ENCODE measurements at regions not wholly inside any gene's neighbourhood (a gene's known extent, or its start where the extent isn't known, plus 50 kb on each side); places are given as distances from the start of the nearest gene placed in this dataset.

DNA sequence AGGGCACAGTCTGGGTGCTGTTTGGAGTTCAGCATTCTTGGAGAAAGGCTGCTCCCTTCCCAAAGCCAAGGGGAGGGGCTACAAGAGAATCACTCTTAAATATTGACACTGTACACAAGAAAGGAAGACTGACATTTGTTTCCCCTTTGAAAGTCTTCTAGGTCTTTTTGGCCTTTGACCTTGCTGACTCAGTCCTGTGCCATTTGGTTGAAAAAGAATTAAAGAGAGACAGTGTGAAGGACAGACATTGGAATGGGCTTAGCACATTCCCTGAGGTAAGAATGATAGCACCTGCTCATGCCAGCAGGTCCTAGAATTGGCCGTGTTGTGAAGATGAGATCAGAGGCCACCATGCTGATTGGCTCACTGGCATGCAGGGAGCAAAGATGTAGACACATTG is 271.4 kb upstream of the ZNF608 start:
- 88 to 94% methylated on average over 1 of the region's 1 CpG for WGBS, 2 donors
- intact Hi-C loops (cut with DNase I) = no loop called here
- Histone ChIP-seq H3K27ac (no peak overlapping the region), H3K4me3 (no peak overlapping the region), H3K27me3 (no peaks in the 10 kb centered on the region), H3K4me1 (no peaks in the 10 kb centered on the region), H3K36me3 (no peaks in the 10 kb centered on the region), H3K9me3 (no peaks in the 10 kb centered on the region)
- no peak for DNase-seq
- TF ChIP-seq EP300 (IDR thresholded peaks at IDR 0.05) = no peak
- no peak for TF ChIP-seq POLR2A (IDR thresholded peaks at IDR 0.05)
- TF ChIP-seq POLR2AphosphoS5 (IDR thresholded peaks at IDR 0.05) = no peak
- TF ChIP-seq, protein P1, sequence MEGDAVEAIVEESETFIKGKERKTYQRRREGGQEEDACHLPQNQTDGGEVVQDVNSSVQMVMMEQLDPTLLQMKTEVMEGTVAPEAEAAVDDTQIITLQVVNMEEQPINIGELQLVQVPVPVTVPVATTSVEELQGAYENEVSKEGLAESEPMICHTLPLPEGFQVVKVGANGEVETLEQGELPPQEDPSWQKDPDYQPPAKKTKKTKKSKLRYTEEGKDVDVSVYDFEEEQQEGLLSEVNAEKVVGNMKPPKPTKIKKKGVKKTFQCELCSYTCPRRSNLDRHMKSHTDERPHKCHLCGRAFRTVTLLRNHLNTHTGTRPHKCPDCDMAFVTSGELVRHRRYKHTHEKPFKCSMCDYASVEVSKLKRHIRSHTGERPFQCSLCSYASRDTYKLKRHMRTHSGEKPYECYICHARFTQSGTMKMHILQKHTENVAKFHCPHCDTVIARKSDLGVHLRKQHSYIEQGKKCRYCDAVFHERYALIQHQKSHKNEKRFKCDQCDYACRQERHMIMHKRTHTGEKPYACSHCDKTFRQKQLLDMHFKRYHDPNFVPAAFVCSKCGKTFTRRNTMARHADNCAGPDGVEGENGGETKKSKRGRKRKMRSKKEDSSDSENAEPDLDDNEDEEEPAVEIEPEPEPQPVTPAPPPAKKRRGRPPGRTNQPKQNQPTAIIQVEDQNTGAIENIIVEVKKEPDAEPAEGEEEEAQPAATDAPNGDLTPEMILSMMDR (IDR thresholded peaks at IDR 0.05) = no peak

DNA sequence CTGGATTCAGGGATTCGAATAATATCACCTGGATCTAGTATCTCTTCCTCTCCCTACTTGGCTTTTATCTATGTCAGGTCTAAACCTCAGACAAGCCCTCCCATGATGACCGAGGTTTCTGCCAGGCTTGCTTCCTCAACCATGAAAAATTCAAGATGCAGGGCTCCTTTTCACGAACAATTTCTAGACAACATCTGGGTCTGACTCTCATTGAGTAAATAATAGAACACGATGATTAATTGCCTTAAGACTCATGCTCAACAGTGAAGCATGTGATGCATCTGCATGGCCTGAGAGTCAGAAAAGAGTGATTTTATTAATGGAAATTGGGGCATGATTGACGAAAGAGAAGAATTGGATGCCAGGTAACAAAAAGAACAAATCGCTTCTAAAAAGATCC is 277.2 kb upstream of the ZNF608 start:
- Histone ChIP-seq H3K27ac (no peak overlapping the region), H3K4me1 (no peaks in the 10 kb centered on the region), H3K4me3 (no peak overlapping the region), H3K27me3 (no peaks in the 10 kb centered on the region), H3K36me3 (no peaks in the 10 kb centered on the region), H3K9me3 (no peaks in the 10 kb centered on the region)
- DNase-seq = no peak
- intact Hi-C loops (cut with DNase I) = no loop called here
- TF ChIP-seq, protein P1 (IDR thresholded peaks at IDR 0.05) = no peak
- TF ChIP-seq POLR2A (IDR thresholded peaks at IDR 0.05) = no peak
- TF ChIP-seq EP300 (IDR thresholded peaks at IDR 0.05) = no peak
- TF ChIP-seq POLR2AphosphoS5 (IDR thresholded peaks at IDR 0.05) = no peak
- WGBS, 2 donors = 66 to 92% methylated on average over 6 of the region's 6 CpGs

DNA sequence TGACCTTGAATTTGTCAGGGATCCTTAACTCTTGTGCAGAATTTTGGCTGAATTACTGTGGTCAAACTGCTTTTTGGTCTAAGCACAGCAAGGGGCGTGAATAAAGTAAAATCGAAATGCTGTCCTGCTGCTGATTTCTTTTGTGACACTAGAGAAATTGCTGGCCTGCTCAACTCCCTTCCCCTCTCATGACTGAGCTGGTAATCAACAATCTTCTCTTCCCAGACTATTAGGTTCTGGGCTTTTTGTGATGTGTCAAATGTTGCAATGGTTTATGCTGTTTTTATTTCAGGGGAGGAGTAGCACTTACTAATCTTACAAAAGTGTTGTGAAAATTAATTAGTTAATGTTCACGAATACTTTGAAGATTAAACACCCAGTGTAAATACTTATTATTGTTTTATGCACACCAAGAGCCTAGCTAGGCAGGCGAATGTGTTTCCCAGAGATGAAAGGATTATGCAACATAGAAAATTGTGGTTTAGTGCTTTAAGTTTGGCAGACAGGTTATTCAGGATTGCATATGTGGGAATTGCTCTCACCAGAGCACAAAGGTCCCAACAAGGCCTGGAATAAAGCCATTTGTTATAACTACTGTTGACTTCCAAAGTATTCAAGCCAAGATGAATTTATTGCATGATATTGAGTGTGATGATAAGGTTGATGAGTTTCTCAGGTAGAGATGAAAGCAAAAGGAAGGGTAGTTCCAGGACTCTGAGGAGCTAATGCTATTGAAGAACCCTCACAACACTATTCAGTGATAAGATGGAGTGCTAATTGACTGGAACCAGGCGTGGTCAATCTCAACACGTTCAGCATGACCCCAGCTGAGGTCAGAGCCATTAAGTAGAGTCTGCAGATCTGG is 280.7 kb upstream of the ZNF608 start:
- Histone ChIP-seq H3K36me3 (no peaks in the 10 kb centered on the region), H3K27ac (no peak overlapping the region), H3K27me3 (no peaks in the 10 kb centered on the region), H3K9me3 (no peaks in the 10 kb centered on the region), H3K4me3 (no peak overlapping the region), H3K4me1 (no peaks in the 10 kb centered on the region)
- intact Hi-C loops (cut with DNase I) = no loop called here
- DNase-seq = no peak
- TF ChIP-seq, protein P1 (IDR thresholded peaks at IDR 0.05) = no peak
- no peak for TF ChIP-seq EP300 (IDR thresholded peaks at IDR 0.05)
- TF ChIP-seq POLR2A (IDR thresholded peaks at IDR 0.05) = no peak
- TF ChIP-seq POLR2AphosphoS5 (IDR thresholded peaks at IDR 0.05) = no peak
- 22 to 67% methylated on average over 6 of the region's 6 CpGs for WGBS, 2 donors

DNA sequence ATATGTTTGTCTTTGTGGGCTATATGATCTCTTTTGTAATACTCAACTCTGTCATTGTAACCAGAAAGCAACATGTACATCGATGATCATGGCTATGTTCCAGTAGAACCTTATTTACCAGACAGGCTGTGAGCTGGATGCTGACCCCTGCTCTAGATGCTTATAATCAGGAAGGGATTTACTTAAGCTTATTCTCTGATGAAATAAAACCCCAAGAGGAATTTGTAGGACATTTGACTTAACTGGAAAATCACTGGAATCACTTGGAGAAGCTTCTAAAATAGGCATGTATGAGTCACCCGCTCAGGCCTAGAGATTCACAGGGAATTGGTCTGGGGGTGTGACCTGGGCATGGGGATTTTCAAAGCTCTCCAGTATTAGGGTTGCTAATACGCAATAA is 285.8 kb upstream of the ZNF608 start:
- Histone ChIP-seq H3K4me3 (no peak overlapping the region), H3K27ac (no peak overlapping the region), H3K27me3 (no peaks in the 10 kb centered on the region), H3K36me3 (no peaks in the 10 kb centered on the region), H3K4me1 (no peaks in the 10 kb centered on the region), H3K9me3 (no peaks in the 10 kb centered on the region)
- no peak for DNase-seq
- intact Hi-C loops (cut with DNase I) = no loop called here
- WGBS, 2 donors = 68 to 83% methylated on average over 3 of the region's 3 CpGs
- TF ChIP-seq, protein P1 (IDR thresholded peaks at IDR 0.05) = no peak
- no peak for TF ChIP-seq POLR2AphosphoS5 (IDR thresholded peaks at IDR 0.05)
- no peak for TF ChIP-seq EP300 (IDR thresholded peaks at IDR 0.05)
- TF ChIP-seq POLR2A (IDR thresholded peaks at IDR 0.05) = no peak

All from sigmoid colon (tissue), 6 donors.